ENCODE measurements at regions not wholly inside any gene's neighbourhood (a gene's known extent, or its start where the extent isn't known, plus 50 kb on each side); places are given as distances from the start of the nearest gene placed in this dataset.

DNA sequence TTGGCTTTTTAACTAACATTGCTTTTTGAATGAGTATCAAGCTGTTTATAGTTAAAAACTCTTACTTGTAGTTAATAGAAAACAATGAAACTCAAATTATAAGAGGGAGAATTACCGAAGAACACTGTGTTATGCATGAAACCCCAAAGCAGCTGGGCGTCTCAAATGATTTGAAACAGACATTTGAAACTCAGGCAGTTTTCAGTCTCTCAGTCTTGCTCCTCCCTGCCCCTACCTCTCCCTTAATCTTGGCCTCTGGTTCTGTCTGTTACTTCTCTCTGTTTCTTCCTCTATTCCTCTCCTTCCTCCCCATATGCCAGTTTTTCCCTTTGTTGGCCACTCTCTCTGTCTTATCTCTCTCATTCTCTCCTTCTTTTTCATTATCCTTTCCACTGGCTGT, 118.3 kb upstream of the SYNPR start:
- Histone ChIP-seq H3K79me2 (ENCODE audit: control insufficient read depth in 1 of 2, insufficient read depth in 2 of 2, low read length in 2 of 2) (no peaks in the 10 kb centered on the region), H2BK120ac (replicated peaks; ENCODE audit: low read depth, low read length) (no peak overlapping the region), H3K9ac (replicated peaks in 1 of 4; ENCODE audit: extremely low read depth in 1 of 4, low read depth in 3 of 4, low read length in 3 of 4) (no peak overlapping the region), H3K56ac (replicated peaks; ENCODE audit: insufficient read length, low read depth, low read length) (no peak overlapping the region), H2BK15ac (ENCODE audit: low read length) (no peak overlapping the region), H4K8ac (ENCODE audit: extremely low read depth, insufficient read depth, low read length) (no peak overlapping the region), H3K4me1 (replicated peaks in 1 of 4; ENCODE audit: control insufficient read depth in 3 of 4, insufficient read depth in 4 of 4, low read length in 3 of 4) (no peaks in the 10 kb centered on the region), H3K4me2 (ENCODE audit: insufficient read depth in 1 of 2, low read depth in 2 of 2, low read length in 2 of 2) (no peak overlapping the region), H2AK5ac (ENCODE audit: low read depth, low read length) (no peak overlapping the region), H3K27me3 (replicated peaks in 1 of 4; ENCODE audit: control insufficient read depth in 3 of 4, extremely low read depth in 1 of 4, insufficient read depth in 3 of 4, low read length in 3 of 4) (no peaks in the 10 kb centered on the region), H3K27ac (ENCODE audit: low read depth, low read length) (no peak overlapping the region), H4K20me1 (replicated peaks in 1 of 2; ENCODE audit: control insufficient read depth in 1 of 2, insufficient read depth in 2 of 2, low read length in 2 of 2) (peaks cover 0 to 2% of the 10 kb centered on the region in 2 experiments), H3K4me3 (ENCODE audit: extremely low read depth in 1 of 4, insufficient read depth in 2 of 4, low read depth in 3 of 4, low read length in 4 of 4) (no peak overlapping the region), H3K79me1 (ENCODE audit: low read depth, low read length) (no peaks in the 10 kb centered on the region), H2BK12ac (ENCODE audit: low read depth, low read length) (no peak overlapping the region), H4K91ac (replicated peaks; ENCODE audit: insufficient read length, low read length) (no peak overlapping the region), H3K23ac (ENCODE audit: insufficient read length) (no peak overlapping the region), H2AFZ (ENCODE audit: low read length) (no peak overlapping the region), H2BK20ac (ENCODE audit: low read length) (no peak overlapping the region), H2BK5ac (ENCODE audit: low read depth, low read length) (no peak overlapping the region), H4K5ac (ENCODE audit: insufficient read length, low read depth, low read length) (no peak overlapping the region), H3K4ac (replicated peaks; ENCODE audit: insufficient read length, low read depth, low read length) (no peak overlapping the region), H3K14ac (ENCODE audit: insufficient read length) (no peak overlapping the region), H3K23me2 (ENCODE audit: low read depth, low read length) (no peaks in the 10 kb centered on the region), H3K36me3 (ENCODE audit: control insufficient read depth in 2 of 4, insufficient read depth in 4 of 4, low read length in 3 of 4) (no peaks in the 10 kb centered on the region), H3K18ac (ENCODE audit: extremely low read depth, low read length) (no peak overlapping the region), H3K9me3 (ENCODE audit: insufficient read depth in 2 of 2, low read depth in 1 of 2, low read length in 1 of 2) (no peaks in the 10 kb centered on the region)
- CTCF ChIA-PET (ENCODE audit: partially characterized antibody): interaction anchor here (1.3 kb wide), 1 partner anchor 64 kb away, joined by 3 read pairs; no protein-coding TSS in a partner anchor
- POLR2A ChIA-PET (ENCODE audit: partially characterized antibody): no interaction called here
- 88% methylated on average over 2 of the region's 2 CpGs; no CpG with 5 or more reads in 1 of the 2 experiments for WGBS, 2 experiments (ENCODE audit: extremely low coverage in 1 of 2, insufficient coverage in 1 of 2, insufficient read length in 1 of 2, insufficient replicate concordance in 2 of 2, low coverage in 1 of 2, low lambda C conversion rate in 2 of 2, missing lambda C conversion rate in 1 of 2)
- FAIRE-seq (no peak), DNase-seq (ENCODE audit: low read depth in 1 of 2, low spot score in 2 of 2) (no peak)
- no peak for TF ChIP-seq JUND (IDR thresholded peaks at IDR 0.05; ENCODE audit: low read length)
- TF ChIP-seq TAF7 (optimal IDR thresholded peaks at IDR 0.05; ENCODE audit: borderline replicate concordance, low read depth, low read length): no peak
- TF ChIP-seq, protein P1, sequence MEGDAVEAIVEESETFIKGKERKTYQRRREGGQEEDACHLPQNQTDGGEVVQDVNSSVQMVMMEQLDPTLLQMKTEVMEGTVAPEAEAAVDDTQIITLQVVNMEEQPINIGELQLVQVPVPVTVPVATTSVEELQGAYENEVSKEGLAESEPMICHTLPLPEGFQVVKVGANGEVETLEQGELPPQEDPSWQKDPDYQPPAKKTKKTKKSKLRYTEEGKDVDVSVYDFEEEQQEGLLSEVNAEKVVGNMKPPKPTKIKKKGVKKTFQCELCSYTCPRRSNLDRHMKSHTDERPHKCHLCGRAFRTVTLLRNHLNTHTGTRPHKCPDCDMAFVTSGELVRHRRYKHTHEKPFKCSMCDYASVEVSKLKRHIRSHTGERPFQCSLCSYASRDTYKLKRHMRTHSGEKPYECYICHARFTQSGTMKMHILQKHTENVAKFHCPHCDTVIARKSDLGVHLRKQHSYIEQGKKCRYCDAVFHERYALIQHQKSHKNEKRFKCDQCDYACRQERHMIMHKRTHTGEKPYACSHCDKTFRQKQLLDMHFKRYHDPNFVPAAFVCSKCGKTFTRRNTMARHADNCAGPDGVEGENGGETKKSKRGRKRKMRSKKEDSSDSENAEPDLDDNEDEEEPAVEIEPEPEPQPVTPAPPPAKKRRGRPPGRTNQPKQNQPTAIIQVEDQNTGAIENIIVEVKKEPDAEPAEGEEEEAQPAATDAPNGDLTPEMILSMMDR (IDR thresholded peaks at IDR 0.05; ENCODE audit: control extremely low read depth in 1 of 3, insufficient read depth in 1 of 3, low read depth in 1 of 3, low read length in 3 of 3): no peak
- no peak for TF ChIP-seq KDM5A (IDR thresholded peaks at IDR 0.05; ENCODE audit: low read length)
- no peak for TF ChIP-seq JUN (IDR thresholded peaks at IDR 0.05; ENCODE audit: low read depth, low read length)
- TF ChIP-seq TBP (IDR thresholded peaks at IDR 0.05; ENCODE audit: low read depth, low read length): no peak
- TF ChIP-seq SRF (IDR thresholded peaks at IDR 0.05; ENCODE audit: low read depth, low read length): no peak
- no peak for TF ChIP-seq FOSL1 (IDR thresholded peaks at IDR 0.05; ENCODE audit: insufficient read depth, low read depth, low read length)
- TF ChIP-seq EGR1 (IDR thresholded peaks at IDR 0.05; ENCODE audit: borderline replicate concordance, low read depth, low read length): no peak
- no peak for TF ChIP-seq RBBP5 (IDR thresholded peaks at IDR 0.05; ENCODE audit: borderline replicate concordance, low read depth, low read length)
- TF ChIP-seq, protein P2, sequence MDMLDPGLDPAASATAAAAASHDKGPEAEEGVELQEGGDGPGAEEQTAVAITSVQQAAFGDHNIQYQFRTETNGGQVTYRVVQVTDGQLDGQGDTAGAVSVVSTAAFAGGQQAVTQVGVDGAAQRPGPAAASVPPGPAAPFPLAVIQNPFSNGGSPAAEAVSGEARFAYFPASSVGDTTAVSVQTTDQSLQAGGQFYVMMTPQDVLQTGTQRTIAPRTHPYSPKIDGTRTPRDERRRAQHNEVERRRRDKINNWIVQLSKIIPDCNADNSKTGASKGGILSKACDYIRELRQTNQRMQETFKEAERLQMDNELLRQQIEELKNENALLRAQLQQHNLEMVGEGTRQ (IDR thresholded peaks at IDR 0.05; ENCODE audit: low read length): no peak
- no peak for TF ChIP-seq TCF12 (IDR thresholded peaks at IDR 0.05; ENCODE audit: low read depth, low read length)
